Dedifferentiated amniotic fluid mesenchymal stem cell (primary cell): ENCODE measurements at regions not wholly inside any gene's neighbourhood (a gene's known extent, or its start where the extent isn't known, plus 50 kb on each side); places are given as distances from the start of the nearest gene placed in this dataset.

Source experiments
- DNase-seq: peaks from one replicate; pipeline ENCODE4 v3.0.0-alpha.2; 2016; ENCODE audit errors: extremely low spot score

DNA sequence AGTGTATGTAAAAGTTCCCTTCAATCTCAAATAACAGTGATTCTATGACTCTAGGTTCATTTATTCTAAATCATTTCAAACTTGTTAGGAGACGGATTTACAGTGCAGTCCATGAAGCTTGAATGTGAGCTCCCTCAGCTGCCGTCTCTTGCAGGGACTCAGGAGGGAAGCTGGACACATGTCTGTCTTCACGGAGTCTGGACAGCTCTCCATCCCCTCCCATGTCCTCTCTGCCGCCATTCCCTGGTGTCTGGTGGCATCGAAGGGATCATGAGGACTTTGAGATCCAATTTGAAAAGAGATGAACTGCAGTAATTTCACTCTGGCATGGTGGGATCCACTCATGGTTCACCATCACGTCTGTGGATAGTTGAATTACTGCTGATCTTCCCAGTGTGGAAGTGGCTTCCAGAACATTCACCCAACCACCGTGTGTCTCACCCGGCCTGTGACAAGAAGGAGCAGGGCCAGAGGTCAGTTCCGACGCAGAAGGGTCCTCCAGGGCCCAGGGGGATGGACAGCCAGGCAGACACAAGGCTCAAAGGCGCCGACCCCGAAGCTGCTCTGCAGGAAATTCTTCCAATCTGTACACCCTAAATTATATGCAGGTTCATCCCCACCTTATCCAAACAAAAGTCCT, 370.1 kb downstream of the THBS2 start:
- DNase-seq: no peak

DNA sequence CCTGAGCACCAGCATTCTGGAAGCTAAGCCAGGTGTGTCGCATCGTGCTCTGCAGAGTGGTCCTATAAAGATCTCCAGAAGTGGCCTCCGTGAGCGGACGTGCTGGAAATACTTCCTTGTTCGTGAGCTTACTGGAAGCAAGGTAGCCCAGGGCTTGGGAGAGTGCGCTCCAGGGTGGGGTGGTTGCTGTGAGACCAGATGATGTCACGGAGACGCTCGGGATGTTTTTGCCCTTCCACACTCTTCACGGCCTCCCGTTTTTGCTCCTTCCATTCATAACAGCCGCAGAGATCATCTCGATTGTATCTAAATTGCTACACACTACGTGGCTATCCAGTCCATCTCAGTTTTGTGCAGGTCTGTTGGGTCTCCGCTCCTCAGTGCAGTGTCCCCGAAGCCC, 373.4 kb downstream of the THBS2 start:
- no peak for DNase-seq

DNA sequence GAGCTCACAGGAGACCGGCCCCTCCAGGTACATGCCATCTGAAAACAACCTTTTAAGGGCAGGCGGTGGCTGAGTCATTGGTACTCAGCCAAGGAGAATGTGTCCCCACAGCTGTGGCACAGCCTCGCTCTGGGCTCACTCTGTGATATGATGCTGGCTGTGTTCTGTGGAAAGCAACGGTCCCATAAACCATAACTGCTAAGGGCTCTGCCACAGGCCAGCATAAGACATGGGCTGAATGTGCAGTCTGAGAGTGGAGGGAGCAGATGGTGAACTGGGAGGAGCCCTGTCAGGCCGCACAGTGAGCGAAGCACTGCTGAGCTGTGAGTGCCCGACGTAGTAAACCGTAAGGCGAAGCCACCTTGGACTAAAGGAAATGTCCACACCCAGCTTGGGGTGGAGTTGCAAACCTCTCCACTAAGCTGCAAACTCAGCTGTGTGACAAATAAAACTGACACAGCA, 375.8 kb downstream of the THBS2 start:
- no peak for DNase-seq

DNA sequence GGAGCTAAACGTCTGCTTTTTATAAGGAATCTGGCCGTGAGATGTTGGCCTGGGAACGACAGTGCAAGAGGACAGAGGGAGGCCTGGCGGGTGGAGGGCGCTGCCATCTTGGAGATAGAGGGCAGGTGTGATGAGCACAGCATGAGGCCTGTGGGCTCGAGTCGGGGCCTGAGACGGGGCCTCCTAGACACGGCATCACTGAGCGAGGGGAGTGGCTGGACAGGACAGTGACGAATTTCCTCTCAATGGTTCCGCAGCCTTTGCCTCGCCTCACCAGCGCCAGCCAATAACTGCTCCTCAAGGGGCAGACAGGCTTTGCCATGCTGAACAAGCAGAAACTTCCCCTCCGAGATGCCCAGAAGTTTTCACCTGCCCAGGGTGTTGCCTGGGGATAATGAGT, 376.7 kb downstream of the THBS2 start:
- no peak for DNase-seq

DNA sequence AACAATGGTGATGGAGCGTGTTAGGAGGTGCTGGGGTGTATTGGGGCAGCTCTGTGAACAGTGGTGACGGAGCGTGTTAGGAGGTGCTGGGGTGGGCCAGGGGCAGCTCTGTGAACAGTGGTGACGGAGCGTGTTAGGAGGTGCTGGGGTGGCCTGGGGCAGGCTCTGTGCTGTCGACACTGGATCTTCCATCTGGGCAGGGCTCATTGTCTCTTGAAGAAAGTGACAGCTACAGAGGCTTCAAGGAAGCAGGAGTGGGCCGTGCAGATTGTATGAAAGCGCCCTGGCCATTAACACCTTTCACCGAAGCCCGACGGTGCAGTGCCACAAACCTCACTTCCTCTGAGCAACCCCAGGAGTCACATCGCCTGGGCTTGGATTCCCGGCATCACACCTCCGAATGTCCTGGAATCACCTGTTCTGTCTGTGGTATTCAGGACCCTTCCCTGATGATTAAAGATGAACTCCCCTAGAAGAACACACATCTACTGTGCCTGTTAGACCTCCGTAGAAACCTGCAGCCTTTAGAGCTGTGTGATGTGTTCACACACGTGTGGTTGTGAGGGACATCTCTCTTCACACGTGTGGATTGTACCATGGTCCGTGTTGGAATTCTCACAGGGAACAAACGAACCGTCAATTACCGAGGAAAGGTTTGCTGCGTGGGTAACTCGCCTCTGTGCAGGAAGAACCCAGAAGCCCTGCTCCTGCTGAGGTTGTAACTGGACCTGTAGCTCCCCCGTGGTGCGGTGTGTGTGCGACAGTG, 377.7 kb downstream of the THBS2 start:
- DNase-seq: no peak

DNA sequence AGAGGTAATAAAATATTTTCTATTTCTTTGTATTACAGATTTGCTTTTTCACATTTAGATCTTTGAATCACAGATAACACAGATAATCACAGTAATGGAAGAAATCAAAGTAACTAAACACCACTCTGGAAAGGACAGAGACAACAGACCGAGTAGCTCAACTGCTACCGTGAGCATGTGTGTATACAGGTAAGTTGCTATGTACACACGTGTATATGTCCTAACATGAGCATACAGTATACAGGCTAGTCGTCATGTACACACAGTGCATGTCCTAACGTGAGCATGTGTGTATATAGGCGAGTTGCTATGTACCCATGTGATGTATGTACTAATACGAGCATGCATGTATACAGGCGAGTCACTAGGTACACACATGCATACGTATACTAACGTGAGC, 379.0 kb downstream of the THBS2 start:
- no peak for DNase-seq

DNA sequence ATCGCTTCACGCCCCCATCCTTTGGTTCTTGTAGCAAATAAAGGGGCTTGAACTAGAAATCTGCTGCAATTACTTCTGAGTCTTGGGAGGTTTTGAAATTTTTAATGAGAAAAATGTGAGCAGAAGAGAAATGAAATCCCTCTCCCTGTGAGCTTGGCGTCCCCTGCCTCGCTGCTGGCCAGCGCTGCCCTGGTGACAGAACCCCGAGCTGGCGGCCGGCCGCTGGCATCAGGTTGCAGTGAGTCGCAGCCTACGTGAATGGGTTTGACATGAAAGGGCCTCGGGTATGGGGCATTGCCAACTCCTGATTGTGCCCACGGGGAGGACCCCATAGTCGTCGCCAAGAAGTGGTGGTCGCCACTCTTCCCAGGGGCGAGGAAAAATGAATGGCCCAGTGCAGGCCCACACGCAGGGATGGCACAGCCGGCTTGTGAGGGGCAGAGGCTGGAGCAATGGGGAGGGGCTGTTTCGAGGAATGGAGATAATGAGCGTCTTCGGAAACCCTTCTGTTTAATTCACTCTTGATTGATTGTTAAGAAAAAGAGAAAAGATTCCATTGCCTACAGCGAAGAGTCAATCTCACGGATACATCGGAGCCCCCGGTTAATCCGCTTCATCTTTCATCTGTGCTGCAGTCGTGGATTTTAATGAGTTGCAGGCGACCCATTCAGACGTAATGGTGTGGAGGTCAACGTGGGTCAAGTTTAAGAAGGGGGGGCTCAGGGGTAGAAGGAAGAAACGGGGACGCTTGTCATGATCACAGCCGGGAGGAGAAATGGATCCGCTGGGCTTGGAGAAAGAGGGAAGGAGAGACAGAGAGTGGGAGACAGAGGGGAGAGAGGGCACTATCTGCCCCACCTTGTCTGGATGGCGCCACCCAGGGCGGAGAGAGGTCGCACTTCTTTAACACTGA, 380.1 kb downstream of the THBS2 start:
- no peak for DNase-seq

DNA sequence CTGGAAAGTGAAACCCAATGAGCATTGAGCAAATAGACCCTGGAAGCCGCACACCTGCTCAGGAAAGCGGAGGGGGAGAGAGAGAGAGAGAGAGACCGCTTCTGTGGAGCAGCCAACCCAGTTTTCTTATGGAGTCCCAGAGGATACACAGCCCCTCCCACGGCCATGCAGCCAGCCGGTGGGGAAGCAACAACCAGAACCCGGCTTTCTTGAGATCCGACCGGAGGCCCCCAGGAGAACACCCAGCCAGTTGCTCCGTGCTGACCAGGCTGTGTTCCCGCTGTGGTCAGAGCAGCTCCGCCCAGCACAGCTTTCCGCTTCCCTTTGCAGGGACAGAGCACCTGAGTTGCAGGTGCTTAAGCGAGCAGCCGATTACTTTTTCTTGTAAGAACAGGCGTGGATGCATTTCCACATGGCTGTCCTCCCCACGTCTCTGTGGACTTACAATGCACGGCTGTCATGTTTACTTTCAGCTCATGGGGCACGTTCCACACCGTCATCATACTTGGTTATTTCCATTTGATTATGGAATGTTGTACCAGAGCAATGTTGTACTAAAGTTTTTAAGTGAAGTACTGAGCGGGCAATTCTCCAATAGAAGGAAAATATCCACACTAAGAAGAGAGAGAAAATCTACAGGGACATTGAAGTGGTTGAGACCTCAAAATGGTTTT, 381.9 kb downstream of the THBS2 start:
- no peak for DNase-seq

DNA sequence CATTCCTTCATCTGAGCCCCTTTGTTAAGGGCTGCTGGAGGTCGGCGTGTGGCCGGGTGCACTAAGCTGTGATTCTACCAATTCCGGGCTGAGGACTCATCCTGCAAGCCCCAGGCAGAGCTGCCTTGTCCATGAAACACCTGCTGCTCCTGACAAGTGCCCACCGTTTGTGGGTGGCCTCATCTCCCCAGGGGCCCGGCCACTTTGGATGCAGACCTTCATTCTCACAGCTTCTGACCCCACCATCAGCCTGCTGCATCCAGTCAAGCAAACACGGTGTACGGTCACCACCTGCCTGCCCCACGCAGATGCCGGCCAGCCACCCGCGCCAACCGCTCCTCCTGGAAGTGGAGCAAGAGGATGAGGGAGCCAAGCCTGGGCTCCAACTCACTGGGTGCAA, 382.7 kb downstream of the THBS2 start:
- DNase-seq: no peak

DNA sequence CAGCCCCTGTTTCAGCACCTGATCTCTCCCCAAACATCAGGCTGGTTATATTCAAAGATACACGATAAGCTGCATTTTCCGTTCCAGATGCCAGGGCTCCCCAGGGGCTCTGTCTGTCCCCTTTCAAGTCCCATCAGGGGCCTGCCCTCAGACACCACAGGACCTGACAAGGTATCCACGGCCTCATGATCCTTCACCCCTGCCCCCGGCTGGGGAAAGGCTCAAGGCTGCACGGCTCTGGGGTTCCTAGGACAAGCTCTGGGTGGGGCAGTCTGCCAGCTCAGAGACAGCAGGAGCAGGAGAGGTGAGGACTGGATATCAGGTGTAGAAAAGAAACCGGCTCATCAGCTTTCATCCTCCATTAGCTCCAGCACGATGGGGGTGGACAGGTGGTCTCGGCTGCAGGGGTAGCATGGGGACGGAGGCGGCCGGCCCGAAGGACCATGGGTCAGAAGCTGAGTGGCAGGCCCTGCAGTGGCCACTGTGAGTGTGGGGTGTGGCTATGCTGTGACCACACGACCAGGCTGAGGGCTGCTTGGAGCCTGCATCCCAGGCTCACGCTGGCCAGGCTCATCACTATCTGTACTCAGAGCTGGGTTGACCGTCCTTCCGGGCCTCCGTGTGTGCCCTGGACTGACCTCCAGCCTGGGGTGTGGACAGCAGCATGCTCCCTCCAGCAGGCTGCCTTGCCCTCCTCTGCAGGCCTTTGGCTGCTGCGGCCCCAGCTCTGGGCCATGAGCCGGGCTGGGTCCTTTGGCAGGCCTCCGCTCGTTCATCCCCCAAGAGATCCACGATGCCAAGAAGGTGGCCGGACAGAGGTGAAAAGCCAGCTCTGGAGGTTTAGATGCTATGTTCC, 386.2 kb downstream of the THBS2 start:
- no peak for DNase-seq

DNA sequence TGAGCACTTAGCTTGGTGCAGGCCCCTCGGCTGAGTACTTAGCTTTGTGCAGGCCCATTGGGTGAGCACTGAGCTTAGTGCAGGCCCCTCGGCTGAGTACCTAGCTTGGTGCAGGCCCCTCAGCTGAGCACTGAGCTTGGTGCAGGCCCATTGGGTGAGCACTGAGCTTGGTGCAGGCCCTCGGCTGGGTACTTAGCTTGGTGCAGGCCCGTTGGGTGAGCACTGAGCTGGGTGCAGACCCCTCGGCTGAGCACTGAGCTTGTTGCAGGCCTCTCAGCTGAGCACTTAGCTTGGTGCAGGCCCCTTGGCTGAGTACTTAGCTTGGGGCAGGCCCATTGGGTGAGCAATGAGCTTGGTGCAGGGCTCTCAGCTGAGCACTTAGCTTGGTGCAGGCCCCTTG, 387.1 kb downstream of the THBS2 start:
- no peak for DNase-seq

DNA sequence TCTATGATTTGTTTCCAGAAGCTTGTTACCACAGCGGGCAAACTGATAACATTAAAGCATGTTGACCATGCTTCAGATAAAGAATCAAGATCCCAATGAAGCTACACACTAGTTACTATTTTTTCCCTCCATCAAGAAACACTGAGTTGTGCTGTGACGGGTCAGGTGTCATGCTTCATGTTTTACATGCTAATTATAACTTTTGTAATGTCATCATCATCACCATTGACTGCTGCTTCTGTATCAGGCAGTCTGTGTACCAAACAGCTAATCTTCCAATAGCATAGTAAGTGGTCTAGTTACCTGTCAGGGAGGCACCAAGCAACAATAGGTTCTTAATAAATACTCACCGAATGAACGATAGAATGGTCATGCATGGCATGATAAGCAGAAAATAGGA, 388.1 kb downstream of the THBS2 start:
- no peak for DNase-seq

DNA sequence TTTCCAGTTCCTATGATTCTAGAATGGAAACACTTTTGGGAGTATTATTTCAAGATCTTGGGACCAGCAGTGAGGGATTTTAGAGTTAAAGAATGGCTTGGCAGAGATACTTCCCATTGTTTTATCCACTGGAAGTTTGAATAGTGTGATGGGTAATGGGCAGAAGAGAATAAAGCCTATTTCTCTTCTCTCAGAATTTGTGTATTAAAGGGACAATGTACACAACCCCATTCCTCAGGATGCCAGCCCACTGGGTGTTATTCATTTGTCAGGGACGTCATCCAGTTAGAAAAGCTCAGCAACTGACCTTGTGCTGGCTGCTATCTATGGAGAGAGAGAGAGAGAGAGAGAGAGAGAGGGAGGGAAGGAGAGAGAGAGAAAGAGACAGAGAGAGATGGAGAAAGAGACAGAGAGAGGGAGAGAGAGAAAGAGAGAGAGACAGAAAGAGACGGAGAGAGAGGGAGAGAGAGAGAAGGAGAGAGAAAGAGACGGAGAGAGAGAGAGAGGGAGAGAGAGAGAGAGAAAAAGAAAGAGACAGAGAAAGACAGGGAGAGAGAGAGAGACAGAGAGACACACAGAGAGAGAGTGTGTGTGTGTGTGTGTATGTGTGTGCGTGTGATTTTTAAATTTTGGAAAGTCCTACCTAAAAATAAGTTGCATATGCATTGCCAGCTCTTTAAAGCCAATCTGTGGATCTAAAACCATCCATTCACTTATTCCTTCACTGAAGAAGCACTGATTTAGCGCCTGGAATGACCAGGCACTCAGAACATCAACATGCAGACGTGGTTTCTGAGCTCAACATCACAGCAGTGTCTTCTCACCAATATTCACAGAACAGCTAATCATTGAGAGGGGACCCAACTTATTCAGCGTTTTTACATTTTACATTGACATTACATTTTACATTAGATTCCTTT, 388.8 kb downstream of the THBS2 start:
- DNase-seq: no peak

DNA sequence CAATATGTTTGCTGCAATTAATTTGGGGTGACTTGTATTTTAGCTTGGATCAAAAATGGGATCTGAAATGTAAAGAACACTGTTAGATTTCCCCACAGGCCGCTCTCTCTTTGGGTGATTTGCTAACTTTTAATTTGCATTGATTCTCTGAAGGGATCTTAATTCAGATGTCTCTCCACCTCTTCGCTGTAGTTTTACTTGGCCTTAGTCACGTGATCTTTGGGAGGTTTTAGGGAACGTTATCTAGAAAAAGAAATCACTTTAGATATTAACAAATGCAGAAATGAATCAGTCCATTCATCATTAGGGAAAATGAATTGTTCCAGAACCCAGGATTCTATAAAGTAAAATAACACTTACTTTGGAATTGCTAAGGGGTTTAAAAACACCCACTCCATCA, 390.2 kb downstream of the THBS2 start:
- DNase-seq: no peak

DNA sequence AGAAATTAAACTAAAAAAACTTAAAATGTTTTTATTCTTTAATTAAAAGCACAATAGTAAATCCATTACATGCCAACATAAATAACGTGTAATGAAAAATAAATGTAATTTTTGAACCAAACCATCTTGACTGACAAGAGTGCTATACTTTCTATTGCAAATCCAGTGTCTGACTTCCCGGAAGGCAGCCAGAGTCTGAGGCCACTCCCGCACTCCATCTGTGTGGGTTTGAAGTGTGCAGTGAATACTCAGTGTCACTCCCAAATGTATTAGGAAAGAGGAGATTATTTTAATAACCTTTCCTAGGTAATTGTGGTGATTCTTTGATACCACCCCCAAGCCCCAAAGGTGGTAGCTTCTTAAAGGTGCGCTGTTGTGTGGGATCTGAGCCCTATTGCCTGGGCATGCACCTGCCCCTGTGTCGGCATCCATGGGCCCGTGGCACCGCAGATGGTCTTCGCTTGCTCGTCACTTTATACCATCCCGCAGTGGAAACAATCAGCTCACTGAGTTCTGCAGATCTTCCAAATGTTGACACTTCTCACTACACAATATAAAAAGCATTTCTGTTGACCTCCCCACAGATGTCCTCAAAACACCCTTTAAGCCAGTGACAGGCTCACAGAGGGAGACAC, 391.2 kb downstream of the THBS2 start:
- no peak for DNase-seq

DNA sequence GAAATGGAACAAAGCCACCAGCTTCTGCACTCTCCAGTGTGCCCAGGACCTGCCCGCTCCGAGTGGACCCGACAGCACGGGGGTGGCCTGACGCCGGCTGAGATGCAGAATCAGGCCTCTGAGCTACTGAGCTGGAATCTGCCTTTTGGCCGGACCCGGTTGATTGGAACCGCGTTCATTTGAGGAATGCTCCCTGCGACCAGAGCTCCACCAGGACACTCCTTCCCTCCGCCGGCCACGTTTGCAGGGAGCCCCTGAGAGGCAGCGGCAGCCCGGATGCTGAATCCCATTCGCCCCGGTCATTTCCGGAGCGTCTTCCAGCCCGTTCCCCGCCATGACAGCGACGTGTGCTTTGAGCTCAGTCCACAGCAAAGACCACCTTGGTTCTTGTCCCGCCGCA, 392.7 kb downstream of the THBS2 start:
- no peak for DNase-seq

DNA sequence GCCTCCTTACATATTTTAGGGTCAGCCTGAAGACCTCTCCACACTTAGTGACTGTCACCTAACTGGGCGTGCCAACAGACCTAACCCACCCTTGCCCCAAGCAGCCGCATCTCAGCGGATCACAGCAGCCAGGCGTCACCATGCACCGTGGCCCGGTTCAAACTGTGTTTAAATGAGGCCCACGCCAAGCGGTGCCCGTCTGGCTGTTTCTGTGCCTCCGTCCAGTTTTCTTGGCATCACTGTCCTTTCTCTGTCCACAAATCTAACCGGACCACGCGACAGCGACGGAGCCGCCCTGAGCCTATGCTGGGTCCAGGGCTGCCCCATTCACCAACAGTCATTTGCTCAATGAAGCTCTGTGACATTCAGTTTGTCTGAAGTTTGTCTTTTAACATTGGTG, 393.3 kb downstream of the THBS2 start:
- no peak for DNase-seq

DNA sequence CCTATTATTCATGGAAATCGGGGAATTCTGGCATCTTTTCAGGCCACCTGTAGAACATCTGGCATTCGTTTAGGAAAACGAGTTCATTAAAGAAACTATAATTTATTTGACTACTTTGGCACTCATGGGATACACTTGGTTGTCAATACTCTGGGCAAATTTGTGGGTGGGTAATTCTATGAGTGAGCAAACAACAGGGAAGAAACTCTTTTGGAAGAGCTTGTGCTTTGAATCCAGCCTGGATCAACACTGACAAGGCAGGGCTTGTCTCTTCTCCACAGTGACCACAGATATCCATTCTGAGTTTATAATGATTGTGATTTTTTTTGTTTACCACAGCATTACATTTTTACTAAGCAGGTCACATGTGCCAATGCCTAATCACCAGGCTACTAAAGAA, 394.7 kb downstream of the THBS2 start:
- DNase-seq: no peak

DNA sequence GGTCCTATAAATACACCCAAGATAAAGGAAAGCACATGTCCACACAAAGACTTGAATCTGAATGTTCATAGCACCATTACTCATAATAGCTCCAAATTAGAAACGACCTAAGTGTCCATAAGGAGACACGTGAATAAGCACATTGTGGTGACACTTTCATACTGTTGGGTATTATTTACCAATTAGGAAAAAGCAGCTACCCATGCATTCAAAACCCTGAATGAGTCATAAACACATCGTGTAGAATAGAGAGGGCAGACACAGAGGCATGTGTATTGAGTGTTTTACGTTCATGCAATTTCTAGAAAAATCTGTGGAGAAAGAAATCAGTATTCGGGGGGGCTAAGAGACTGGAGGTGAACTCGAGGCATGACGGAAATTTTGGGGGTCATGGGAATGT, 396.7 kb downstream of the THBS2 start:
- DNase-seq: no peak
